ENCODE measurements at regions not wholly inside any gene's neighbourhood (a gene's known extent, or its start where the extent isn't known, plus 50 kb on each side); places are given as distances from the start of the nearest gene placed in this dataset.

DNA sequence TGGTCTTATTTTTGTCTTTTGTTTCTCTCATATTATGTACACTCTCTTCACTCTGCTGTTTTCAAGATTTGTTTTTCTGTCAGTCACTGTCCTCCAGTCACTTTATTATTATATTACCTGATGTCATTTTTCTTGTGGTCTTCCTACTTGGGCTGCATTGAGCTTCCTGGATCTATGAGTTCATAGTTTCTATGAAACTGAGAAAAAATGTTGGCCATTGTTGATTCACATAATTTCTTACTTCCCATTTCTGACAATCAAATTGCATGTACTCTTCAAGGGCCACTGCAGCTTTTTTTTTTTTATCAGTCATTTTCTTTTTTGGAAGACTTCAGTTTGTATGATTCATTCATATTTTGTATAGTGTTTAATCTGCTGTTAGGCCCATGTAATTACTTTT lies 1180.6 kb upstream of the GBE1 start:
- DNase-seq (ENCODE audit: extremely low read depth in 1 of 2, low read depth in 1 of 2) = no peak

- no peak for DNase-seq (ENCODE audit: extremely low read depth in 1 of 2, low read depth in 1 of 2)
Observed at GRCh38 chr3:82940124-82940523, 1178.7 kb upstream of the GBE1 start.

DNA sequence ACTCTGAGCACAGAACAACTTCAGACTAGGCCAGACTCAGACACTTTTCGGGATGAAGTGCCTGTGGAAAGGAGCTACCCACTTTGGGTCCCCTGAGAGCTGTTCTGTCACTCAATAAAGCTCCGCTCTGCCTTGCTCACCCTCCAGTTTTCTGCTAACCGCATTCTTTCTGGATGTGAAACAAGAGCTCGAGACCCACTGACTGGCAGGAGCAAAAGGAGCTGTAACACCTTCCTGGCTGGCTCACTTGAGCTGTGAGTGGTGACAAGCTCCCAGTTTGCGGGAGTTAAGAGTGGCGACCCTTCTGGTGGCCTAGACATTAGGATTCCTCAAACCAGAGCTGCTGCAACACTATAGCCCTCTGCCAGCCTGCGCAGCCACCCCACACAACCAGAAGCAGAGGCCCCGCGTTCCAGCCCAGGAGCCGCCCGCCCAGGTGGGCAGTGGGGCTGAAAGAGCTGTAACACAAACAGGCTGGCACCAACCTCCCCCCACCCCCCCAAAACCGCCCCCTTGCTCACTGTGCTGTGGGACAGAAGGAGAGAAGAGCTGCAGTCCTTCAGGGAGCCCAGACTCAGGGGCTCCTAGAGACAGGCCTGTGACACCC lies 1178.1 kb upstream of the GBE1 start:
- DNase-seq (ENCODE audit: extremely low read depth in 1 of 2, low read depth in 1 of 2) = no peak

DNA sequence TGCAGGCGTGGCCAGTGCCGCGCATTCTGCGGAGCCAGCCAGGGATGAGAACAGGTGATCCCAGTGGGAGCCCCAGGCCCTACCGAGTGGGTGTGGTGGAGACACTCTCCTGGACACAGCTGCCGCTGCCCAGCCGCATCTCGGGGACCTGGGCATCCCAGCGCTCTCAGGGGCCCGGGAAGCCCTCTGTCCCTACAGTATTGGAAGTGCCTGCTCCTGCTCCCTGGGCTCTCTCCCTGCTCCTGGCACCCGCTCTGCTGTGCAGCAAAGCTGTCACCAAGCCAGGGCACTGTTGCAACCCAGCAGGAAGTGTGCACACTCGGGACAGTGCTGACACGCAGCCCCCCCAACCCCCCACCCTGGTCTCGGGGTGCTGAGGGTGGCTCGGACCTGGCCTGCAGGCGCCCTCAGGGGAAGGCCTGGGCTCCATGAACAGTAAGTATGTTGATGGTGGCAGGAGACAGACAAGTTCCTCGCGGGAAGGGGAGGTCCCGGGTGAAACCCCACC lies 1177.4 kb upstream of the GBE1 start:
- DNase-seq (ENCODE audit: extremely low read depth in 1 of 2, low read depth in 1 of 2) = no peak

- DNase-seq (ENCODE audit: extremely low read depth in 1 of 2, low read depth in 1 of 2) = no peak
Observed at GRCh38 chr3:82927309-82928253, 1166.1 kb upstream of the GBE1 start.

- DNase-seq (ENCODE audit: extremely low read depth in 1 of 2, low read depth in 1 of 2) = no peak
Observed at GRCh38 chr3:82891028-82891427, 1129.6 kb upstream of the GBE1 start.

GRCh38 chr3:82883072-82883471 lies 1121.6 kb upstream of the GBE1 start:
- no peak for DNase-seq (ENCODE audit: extremely low read depth in 1 of 2, low read depth in 1 of 2)

DNA sequence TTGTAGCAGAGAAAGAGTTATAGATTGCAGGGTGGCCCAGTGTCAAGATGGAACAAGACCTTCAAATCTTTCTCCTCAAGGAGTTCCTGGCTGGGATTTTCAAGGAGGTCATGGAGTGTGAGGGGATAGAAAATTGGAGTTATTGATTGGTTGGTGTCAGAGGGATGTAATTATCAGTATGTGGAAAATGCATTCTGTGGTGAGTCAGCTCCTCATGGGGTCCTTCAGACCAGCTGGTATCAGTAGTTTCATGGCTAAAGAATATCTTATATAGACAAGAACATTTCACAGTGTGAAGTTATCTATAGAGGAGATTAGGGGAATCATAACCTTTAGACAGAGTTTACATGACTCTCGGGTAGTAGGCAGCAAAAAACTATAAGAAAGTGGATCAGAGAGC lies 1114.0 kb upstream of the GBE1 start:
- DNase-seq (ENCODE audit: extremely low read depth in 1 of 2, low read depth in 1 of 2) = no peak

DNA sequence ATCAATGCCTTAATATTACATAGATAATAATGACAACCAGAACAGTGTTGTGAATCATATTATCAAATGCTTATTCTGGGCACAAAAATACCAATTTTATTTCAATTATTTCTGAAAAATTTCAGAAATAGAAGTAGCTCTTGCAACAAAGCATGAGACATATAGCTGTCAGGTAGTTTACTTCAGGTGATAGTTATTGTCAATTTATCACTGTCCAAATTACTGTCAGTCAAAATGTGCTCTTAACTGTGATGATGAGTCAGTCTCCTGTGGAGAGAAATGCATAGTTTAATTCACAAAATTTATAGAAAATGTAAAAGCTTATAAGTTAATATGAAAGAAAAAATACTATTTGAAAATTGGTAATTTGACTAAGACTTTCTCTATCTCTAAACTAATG lies 1078.4 kb upstream of the GBE1 start:
- DNase-seq (ENCODE audit: extremely low read depth in 1 of 2, low read depth in 1 of 2) = no peak

- no peak for DNase-seq (ENCODE audit: extremely low read depth in 1 of 2, low read depth in 1 of 2)
Observed at GRCh38 chr3:82834098-82834497, 1072.7 kb upstream of the GBE1 start.

- no peak for DNase-seq (ENCODE audit: extremely low read depth in 1 of 2, low read depth in 1 of 2)
Observed at GRCh38 chr3:82824491-82824890, 1063.0 kb upstream of the GBE1 start.

DNA sequence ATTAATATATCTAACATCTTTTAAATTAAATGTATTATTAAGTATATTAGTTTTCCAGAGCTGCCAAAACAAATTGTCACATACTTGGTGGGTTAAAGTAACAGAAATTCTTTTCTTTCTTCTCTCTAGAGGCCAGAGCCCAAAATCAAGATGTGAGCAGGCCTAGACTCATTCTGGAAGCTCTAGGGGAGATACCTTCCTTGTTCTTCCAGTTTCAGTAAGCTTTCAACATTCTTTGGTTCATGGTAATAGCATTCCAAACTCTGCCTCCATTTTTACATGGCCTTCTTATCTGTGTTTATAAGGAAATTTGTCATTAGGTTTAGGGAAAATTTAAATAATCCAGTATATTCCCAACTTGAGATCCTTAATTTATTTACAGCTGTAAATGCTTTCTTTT lies 1054.6 kb upstream of the GBE1 start:
- DNase-seq (ENCODE audit: extremely low read depth in 1 of 2, low read depth in 1 of 2) = no peak

DNA sequence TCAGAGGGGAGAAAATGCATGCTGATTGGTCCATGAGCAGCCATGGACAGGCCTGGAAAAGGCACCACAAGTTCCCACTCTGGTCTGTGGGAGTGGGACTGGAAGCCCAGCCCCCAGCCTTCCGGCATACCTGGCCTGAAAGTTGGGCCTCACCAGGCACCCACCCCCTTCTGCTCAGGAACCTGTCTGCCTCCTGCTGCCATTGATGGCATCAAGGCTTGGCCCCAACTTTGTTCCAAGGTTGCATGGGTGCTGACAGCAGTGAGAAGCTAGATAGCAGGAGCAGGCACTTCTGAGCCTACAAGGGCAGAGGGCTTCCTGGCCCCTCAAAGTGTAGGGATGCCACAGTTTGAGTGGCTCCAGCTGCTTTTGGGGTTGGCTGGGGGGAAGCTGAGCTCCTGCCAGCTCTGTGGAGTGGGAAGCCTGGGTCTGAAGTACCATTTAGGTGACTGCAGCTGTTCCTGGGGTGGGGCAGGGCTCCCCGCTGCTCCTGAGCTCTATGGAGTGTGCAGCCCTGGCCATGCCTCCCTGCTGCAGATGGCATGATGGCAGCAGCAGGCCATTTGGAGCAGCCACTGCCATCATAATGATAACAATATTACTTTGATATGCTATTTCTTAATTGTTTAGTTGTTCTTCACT lies 1054.1 kb upstream of the GBE1 start:
- no peak for DNase-seq (ENCODE audit: extremely low read depth in 1 of 2, low read depth in 1 of 2)

DNA sequence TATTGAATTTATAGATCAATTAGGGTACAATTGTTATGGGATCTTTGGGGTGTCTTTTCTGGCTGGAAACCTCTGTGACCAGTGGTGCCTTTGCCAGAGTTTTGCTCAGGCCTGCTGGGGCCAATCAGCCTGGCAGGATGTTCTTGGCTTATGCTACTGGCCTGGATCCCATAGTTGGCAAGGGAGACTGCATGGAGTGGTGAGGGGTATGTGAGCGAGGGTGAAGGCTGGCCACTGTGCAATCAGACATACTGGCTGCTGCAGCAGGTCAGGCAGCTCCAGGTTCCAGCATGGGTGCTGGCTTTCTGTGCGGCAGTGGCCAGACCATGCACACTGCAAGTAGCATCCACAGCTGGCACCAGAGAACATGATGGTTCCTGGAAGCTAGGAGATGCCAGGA lies 1053.2 kb upstream of the GBE1 start:
- DNase-seq (ENCODE audit: extremely low read depth in 1 of 2, low read depth in 1 of 2) = no peak

GRCh38 chr3:82807781-82808180 lies 1046.3 kb upstream of the GBE1 start:
- DNase-seq (ENCODE audit: extremely low read depth in 1 of 2, low read depth in 1 of 2) = no peak

DNA sequence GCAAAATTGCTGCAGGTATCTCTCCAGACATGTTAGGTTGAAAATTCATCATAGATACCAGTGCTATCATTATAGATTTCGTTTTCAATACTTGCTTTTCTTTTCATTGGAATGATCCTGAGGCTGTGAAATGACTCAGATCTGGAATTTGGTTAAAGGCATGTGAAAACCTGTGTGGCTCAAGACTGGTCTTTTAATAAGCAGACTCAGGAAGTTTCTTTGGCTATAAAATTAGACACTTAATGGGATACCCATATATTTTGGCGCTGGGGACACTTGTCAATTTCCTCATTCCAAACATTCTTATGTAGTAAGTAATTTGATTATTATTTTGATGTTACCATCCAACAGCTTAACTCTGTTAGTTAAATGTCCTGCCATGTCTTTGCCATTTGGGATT lies 1041.1 kb upstream of the GBE1 start:
- DNase-seq (ENCODE audit: extremely low read depth in 1 of 2, low read depth in 1 of 2) = no peak

DNA sequence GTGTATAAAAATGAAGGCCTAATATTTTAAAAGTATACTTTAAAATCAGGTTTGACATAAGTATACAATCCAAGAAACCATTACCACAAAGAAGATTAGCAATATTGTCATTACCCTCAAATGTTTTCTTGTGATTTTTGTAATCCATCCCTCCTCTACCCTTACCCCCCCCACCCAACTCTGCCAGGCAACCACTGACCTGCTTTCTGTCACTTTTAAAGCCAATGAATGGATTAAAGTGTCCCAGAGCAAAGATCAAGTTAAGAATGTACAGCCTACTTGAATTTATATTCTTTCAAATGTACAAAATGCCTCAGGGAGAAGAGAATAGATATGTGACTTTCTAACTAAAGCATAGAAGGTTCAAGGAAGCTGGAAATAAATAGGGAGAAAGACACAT lies 1038.8 kb upstream of the GBE1 start:
- DNase-seq (ENCODE audit: extremely low read depth in 1 of 2, low read depth in 1 of 2) = no peak

GRCh38 chr3:82796765-82797164 lies 1035.3 kb upstream of the GBE1 start:
- no peak for DNase-seq (ENCODE audit: extremely low read depth in 1 of 2, low read depth in 1 of 2)

- no peak for DNase-seq (ENCODE audit: extremely low read depth in 1 of 2, low read depth in 1 of 2)
Observed at GRCh38 chr3:82791241-82791640, 1029.8 kb upstream of the GBE1 start.

DNA sequence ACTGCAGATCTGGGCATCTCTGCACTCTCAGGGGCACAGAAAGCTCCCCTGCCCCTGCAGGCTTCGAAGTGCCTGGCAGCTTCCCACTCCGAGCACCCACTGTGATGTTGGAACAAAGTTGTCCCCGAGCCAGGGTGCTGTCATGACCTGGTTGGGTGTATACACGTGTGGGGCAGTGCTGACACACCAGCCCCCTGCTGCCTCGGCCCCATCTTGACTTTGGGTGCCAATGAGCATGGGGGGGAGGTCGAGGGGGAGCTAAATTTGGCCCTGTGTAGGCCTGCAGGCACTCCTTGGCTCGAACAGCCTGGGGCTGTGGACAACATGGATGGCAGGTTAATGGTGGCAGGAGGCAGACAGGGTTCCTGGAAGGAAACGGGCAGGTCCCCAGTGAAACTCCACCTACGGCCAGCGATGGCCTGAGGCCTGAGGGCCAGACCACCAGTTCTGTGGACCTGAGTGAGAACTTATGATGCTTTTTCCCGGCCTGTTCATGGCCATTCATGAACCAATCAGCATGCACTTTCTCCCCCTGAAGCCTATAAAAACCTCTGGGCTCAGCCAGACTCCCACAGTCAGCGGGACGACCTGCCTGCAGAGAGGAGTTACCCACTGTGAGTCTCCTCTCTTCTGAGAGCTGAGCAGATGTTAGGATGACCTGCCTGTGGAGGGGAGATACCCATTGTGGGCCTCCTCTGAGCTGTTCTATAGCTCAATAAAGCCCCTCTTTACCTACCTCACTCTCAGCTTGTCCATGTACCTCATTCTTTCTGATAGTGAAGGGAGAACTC lies 1029.1 kb upstream of the GBE1 start:
- DNase-seq (ENCODE audit: extremely low read depth in 1 of 2, low read depth in 1 of 2) = no peak

- DNase-seq (ENCODE audit: extremely low read depth in 1 of 2, low read depth in 1 of 2) = no peak
Observed at GRCh38 chr3:82783194-82783593, 1021.7 kb upstream of the GBE1 start.
